Activated T-cell treated with anti-CD3 and anti-CD28 coated beads, Interleukin-2, amount 50 U/mL, for 72 hours (primary cell): ENCODE measurements at regions not wholly inside any gene's neighbourhood (a gene's known extent, or its start where the extent isn't known, plus 50 kb on each side); places are given as distances from the start of the nearest gene placed in this dataset.
"Not testable (repeated sequence)": the region's sequence is repeated elsewhere in the genome, so short reads cannot be mapped to it uniquely, and the experiment has no call there.

Experiments
- ATAC-seq, 2 donors: fragments of 150-1000 bp; cut with Tn5 transposase; replicated peaks in 1 of 2; 2 replicates each; pipeline ENCODE4 v1.10.0; 2021; ENCODE audit warnings: moderate library complexity in 2 of 2, mild to moderate bottlenecking in 1 of 2
- DNase-seq, 2 donors: peaks; one replicate each; pipeline ENCODE4 v3.0.0; 2021 to 2022; ENCODE audit warnings: mixed read lengths in 1 of 2
- H3K27ac Mint-ChIP-seq: one replicate; pipeline ENCODE4 v1.8.0; 2022; ENCODE audit warnings: mild to moderate bottlenecking, moderate library complexity, mixed read lengths
- H3K27me3 Mint-ChIP-seq: one replicate; pipeline ENCODE4 v1.8.0; 2022; ENCODE audit warnings: low read depth, mixed read lengths
- H3K36me3 Mint-ChIP-seq, 2 donors: one replicate each; pipeline ENCODE4 v1.8.0; 2022; ENCODE audit warnings: mixed read lengths in 2 of 2, mild to moderate bottlenecking in 1 of 2; ENCODE audit not compliant: insufficient read depth in 2 of 2
- H3K4me1 Mint-ChIP-seq: one replicate; pipeline ENCODE4 v1.8.0; 2022; ENCODE audit warnings: low read depth, mixed read lengths
- H3K4me3 Mint-ChIP-seq, 2 donors: one replicate each; pipeline ENCODE4 v1.8.0; 2022; ENCODE audit warnings: mild to moderate bottlenecking in 2 of 2, mixed read lengths in 2 of 2, moderate library complexity in 2 of 2
- H3K9me3 Mint-ChIP-seq, 2 donors: one replicate each; pipeline ENCODE4 v1.8.0; 2022; ENCODE audit warnings: mixed read lengths in 2 of 2

DNA sequence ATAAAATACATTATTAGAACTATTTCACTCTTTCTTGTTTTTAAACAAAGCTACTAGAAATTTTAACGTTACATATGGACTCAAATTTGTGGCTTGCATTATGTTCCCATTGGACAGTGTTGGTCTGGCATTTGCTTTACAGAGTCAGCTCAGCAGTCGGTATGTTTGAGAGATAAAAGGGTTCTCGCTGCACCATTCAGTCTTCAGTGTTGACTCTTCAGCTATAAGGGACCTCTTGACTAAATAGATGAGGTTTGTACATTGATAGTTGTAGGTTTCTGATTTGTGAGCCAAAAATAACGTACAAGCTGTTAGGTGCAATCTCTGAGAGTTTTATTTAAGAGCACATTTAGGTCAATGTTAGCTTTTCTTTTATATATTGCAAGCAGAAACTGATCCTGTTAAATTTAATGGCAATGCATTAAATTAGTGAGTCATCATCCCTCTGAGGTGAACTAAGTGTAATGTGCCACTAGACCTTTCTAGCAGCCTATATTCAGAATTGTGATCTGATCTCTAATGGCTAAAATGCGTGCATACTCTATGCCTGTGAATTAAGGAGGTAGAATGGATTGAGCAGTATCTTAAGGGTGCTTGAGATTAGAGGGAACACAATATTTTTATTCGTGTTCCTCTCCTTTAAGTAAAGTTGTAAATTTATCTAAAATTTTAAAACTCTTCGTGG lies 485.6 kb upstream of the SYNCRIP start:
- Mint-ChIP-seq H3K4me3 (no peak overlapping the region), H3K27ac (no peak overlapping the region)

DNA sequence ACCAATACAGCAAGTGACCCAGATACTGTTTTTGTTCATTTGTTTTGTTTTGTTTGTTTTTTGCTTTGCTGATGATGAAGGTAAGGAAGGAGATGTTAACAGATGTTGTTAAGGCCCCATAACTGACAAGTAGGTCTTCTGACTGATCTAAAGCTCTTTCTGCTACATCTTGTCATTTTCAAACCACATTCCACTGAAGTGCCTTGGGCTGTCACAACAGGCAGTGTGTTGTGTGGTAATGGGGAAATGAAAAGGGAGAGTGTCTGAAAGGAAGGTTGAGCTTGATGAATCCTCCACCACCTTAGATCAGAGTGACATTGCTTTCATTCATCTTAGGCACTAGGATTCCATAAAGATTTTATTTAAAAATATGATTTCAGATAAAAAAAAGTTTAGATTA lies 479.4 kb upstream of the SYNCRIP start:
- H3K36me3 Mint-ChIP-seq: no peaks in the 10 kb centered on the region
- no peak for DNase-seq
- H3K27ac Mint-ChIP-seq: no peak overlapping the region
- no peaks in the 10 kb centered on the region for H3K27me3 Mint-ChIP-seq
- no peaks in the 10 kb centered on the region for H3K4me1 Mint-ChIP-seq
- peaks cover 2 to 7% of the 10 kb centered on the region in 2 donors for H3K9me3 Mint-ChIP-seq
- no peak overlapping the region for H3K4me3 Mint-ChIP-seq
- ATAC-seq: no peak

More for the DNA sequence above, 485.6 kb upstream of the SYNCRIP start:
- no peaks in the 10 kb centered on the region for H3K4me1 Mint-ChIP-seq
- no peak for DNase-seq
- H3K36me3 Mint-ChIP-seq: no peaks in the 10 kb centered on the region
- peaks cover 13 to 18% of the 10 kb centered on the region in 2 donors for H3K9me3 Mint-ChIP-seq
- no peaks in the 10 kb centered on the region for H3K27me3 Mint-ChIP-seq
- ATAC-seq: no peak

DNA sequence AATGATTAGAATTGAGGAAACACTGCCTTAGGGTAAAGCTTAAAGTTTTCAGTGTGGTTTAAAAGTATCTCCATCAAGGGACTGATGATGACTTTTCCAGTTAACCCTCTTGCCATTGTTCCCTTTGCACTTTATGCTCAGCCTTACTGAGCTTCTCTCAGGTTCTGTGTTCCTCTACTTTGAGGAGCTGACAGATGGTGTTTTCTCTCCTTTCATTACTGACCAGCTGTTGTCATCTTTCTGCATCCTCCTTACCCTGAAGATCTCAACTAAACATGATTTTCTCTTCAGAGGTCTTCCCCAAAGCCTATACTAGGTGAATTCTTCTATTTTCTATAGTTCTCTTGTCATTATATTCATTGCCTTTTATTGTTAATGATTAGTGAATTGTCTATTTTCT lies 475.6 kb upstream of the SYNCRIP start:
- H3K9me3 Mint-ChIP-seq: peaks cover 2 to 6% of the 10 kb centered on the region in 2 donors
- no peak for DNase-seq
- H3K4me3 Mint-ChIP-seq: no peak overlapping the region
- ATAC-seq: no peak
- H3K27ac Mint-ChIP-seq: no peak overlapping the region
- no peaks in the 10 kb centered on the region for H3K4me1 Mint-ChIP-seq
- no peaks in the 10 kb centered on the region for H3K27me3 Mint-ChIP-seq
- H3K36me3 Mint-ChIP-seq: no peaks in the 10 kb centered on the region

- DNase-seq (no peak), ATAC-seq (no peak)
- no peaks in the 10 kb centered on the region for H3K4me1 Mint-ChIP-seq
- H3K27ac Mint-ChIP-seq: no peak overlapping the region
- H3K36me3 Mint-ChIP-seq: no peaks in the 10 kb centered on the region
- no peak overlapping the region for H3K4me3 Mint-ChIP-seq
- no peaks in the 10 kb centered on the region for H3K27me3 Mint-ChIP-seq
- peaks cover 9 to 11% of the 10 kb centered on the region in 2 donors for H3K9me3 Mint-ChIP-seq
Observed at GRCh38 chr6:86107985-86108384, 465.3 kb upstream of the SYNCRIP start.

DNA sequence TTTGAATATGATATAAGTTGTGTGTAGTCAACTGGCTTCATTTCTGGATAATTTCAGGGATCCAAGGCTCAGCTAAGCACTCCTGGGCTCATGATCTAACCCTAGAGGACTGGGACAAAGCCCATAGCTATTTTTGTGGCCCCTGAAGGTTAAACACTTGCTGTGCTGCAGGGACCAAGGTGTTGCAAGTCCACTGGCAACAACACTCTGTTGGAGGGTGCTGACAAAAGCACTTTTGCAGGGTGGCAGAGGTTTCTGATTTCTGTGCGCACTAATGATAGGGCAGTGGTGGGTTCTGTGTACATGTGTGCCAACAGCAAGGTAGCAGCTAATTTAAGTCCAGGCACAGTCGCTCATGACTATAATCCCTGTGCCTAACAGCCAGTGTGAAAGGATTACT lies 445.3 kb upstream of the SYNCRIP start:
- H3K36me3 Mint-ChIP-seq: peaks cover 0 to 2% of the 10 kb centered on the region in 2 donors
- ATAC-seq: no peak
- H3K9me3 Mint-ChIP-seq: peaks cover 5 to 13% of the 10 kb centered on the region in 2 donors
- no peak for DNase-seq
- H3K27me3 Mint-ChIP-seq: no peaks in the 10 kb centered on the region
- no peak overlapping the region for H3K27ac Mint-ChIP-seq
- H3K4me3 Mint-ChIP-seq: no peak overlapping the region
- no peaks in the 10 kb centered on the region for H3K4me1 Mint-ChIP-seq

GRCh38 chr6:86079938-86080337 lies 437.3 kb upstream of the SYNCRIP start:
- Mint-ChIP-seq H3K4me3 (no peak overlapping the region), H3K4me1 (no peaks in the 10 kb centered on the region), H3K36me3 (no peaks in the 10 kb centered on the region), H3K27me3 (no peaks in the 10 kb centered on the region), H3K9me3 (peaks cover 4 to 7% of the 10 kb centered on the region in 2 donors), H3K27ac (no peak overlapping the region)
- DNase-seq: no peak
- no peak for ATAC-seq

GRCh38 chr6:86070151-86070550 lies 427.5 kb upstream of the SYNCRIP start:
- H3K27me3 Mint-ChIP-seq: no peaks in the 10 kb centered on the region
- DNase-seq (no peak), ATAC-seq (no peak)
- H3K36me3 Mint-ChIP-seq: no peaks in the 10 kb centered on the region
- H3K4me3 Mint-ChIP-seq: no peak overlapping the region
- H3K4me1 Mint-ChIP-seq: no peaks in the 10 kb centered on the region
- H3K27ac Mint-ChIP-seq: no peak overlapping the region
- H3K9me3 Mint-ChIP-seq: peaks cover 0 to 2% of the 10 kb centered on the region in 2 donors

DNA sequence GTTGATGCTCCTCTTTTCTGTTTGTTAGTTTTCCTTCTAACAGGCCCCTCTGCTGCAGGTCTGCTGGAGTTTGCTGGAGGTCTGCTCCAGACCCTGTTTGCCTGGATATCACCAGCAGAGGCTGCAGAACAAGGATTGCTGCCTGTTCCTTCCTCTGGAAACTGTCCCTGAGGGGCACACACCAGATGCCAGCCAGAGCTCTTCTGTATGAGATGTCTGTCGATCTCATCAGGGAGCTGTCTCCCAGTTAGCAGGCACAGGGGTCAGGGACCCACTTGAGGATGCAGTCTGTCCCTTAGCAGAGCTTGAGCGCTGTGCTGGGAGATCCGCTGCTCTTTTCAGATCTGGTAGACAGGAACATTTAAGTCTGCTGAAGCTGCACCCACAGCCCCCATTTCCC lies 422.3 kb upstream of the SYNCRIP start:
- not testable (repeated sequence) for H3K9me3 Mint-ChIP-seq, H3K27me3 Mint-ChIP-seq, H3K36me3 Mint-ChIP-seq, H3K27ac Mint-ChIP-seq, DNase-seq, H3K4me3 Mint-ChIP-seq, H3K4me1 Mint-ChIP-seq, ATAC-seq

- not testable (repeated sequence) for H3K4me3 Mint-ChIP-seq, DNase-seq, H3K36me3 Mint-ChIP-seq, ATAC-seq, H3K27ac Mint-ChIP-seq, H3K9me3 Mint-ChIP-seq, H3K27me3 Mint-ChIP-seq, H3K4me1 Mint-ChIP-seq
Observed at GRCh38 chr6:86057293-86057980, 414.8 kb upstream of the SYNCRIP start.

DNA sequence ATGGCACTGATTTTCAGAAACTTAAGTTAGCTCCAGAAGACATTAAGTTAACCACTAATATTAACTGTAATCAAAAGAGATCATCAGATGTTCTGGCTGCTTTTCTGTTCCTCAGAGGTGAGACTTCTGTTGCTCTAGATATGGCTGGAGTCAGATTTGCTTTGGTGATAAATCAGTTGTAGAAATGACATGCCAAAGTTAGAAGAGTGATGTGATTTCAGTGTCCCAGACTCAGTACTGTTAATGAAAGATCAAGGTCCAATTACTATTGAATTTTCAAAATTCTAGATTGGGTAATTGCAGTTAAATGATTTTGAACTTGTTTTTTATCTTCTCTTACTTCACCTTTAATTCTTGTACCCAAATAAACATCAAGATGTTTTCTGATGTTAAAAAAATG lies 402.4 kb upstream of the SYNCRIP start:
- no peak overlapping the region for H3K27ac Mint-ChIP-seq
- ATAC-seq (no peak), DNase-seq (no peak)
- H3K9me3 Mint-ChIP-seq: peaks cover 4% of the 10 kb centered on the region in 2 donors
- no peak overlapping the region for H3K4me3 Mint-ChIP-seq
- no peaks in the 10 kb centered on the region for H3K27me3 Mint-ChIP-seq
- no peaks in the 10 kb centered on the region for H3K4me1 Mint-ChIP-seq
- no peaks in the 10 kb centered on the region for H3K36me3 Mint-ChIP-seq

DNA sequence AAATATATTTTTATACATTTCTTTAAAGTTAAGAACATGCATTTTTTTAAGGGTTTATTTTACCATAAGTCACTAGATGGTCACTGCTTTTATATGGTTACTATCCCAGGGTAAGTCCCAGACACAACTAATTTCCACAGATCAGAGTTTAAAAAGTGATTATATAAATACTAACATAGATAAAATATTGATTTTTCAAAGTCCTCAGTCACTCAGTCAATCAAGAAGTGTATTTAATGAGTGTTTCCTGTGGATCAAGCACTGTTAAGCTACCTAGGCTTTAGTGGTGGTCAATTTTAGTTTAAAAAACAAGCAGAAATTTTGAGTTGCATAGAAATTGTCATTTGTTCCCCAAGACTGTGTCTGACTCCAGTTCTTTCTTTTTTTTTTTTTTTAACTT lies 399.5 kb upstream of the SYNCRIP start:
- ATAC-seq: no peak
- DNase-seq: no peak
- Mint-ChIP-seq H3K4me1 (no peaks in the 10 kb centered on the region), H3K27ac (no peak overlapping the region), H3K27me3 (no peaks in the 10 kb centered on the region), H3K36me3 (no peaks in the 10 kb centered on the region), H3K9me3 (peaks cover 2% of the 10 kb centered on the region in 2 donors), H3K4me3 (no peak overlapping the region)

GRCh38 chr6:86031713-86032112 lies 389.0 kb upstream of the SYNCRIP start:
- Mint-ChIP-seq H3K27me3 (no peaks in the 10 kb centered on the region), H3K4me1 (no peaks in the 10 kb centered on the region), H3K36me3 (no peaks in the 10 kb centered on the region), H3K27ac (no peak overlapping the region), H3K9me3 (peaks cover 0 to 2% of the 10 kb centered on the region in 2 donors), H3K4me3 (no peak overlapping the region)
- no peak for DNase-seq
- no peak for ATAC-seq

DNA sequence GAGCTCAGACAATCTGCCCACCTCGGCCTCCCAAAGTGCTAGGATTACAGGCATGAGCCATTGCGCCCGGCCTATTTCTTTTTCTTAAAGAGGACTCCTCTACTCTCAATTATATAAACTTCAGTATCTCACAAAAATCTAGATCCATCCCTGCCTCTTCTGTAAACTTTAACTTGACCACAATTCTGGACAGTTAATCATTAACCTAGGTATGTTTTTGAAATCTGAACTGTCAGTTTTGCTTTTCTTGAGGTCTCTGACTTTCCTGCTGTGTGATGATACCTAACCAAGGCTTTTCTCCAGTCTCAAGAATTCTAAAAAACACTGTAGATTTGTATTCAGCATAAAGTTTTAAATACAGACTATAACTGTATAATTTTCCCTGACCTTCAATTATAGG lies 388.2 kb upstream of the SYNCRIP start:
- H3K4me3 Mint-ChIP-seq: no peak overlapping the region
- H3K4me1 Mint-ChIP-seq: no peaks in the 10 kb centered on the region
- H3K27me3 Mint-ChIP-seq: no peaks in the 10 kb centered on the region
- peaks cover 0 to 2% of the 10 kb centered on the region in 2 donors for H3K9me3 Mint-ChIP-seq
- ATAC-seq (no peak), DNase-seq (no peak)
- H3K27ac Mint-ChIP-seq: no peak overlapping the region
- H3K36me3 Mint-ChIP-seq: no peaks in the 10 kb centered on the region

DNA sequence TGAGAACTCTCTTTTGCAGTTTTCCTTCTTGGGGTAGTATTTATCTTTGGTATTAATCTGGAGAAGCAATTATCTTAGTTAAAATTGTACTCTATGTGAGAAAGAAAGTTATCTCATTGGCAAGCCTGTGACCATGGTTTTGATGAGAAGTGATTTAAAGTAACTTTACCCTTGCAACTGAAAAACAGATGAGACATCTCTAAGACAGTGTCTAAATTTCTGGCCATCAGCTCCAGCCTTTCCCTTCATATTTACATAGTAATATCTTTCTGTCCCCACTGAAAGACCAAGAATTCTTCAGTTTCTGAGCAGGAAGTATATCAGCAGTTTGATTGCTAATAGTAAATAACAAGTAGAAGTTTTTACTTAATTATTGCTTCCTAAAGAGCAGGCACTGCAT lies 386.1 kb upstream of the SYNCRIP start:
- Mint-ChIP-seq H3K27me3 (no peaks in the 10 kb centered on the region), H3K27ac (no peak overlapping the region), H3K36me3 (no peaks in the 10 kb centered on the region), H3K4me3 (no peak overlapping the region), H3K9me3 (no peaks in the 10 kb centered on the region), H3K4me1 (no peaks in the 10 kb centered on the region)
- ATAC-seq: no peak
- DNase-seq: no peak
